Keratinocyte (primary cell): ENCODE measurements at regions not wholly inside any gene's neighbourhood (a gene's known extent, or its start where the extent isn't known, plus 50 kb on each side); places are given as distances from the start of the nearest gene placed in this dataset.

ENCODE experiments used
- DNase-seq: peaks from one replicate; pipeline ENCODE4 v3.0.0-alpha.2; 2011; ENCODE audit warnings: low read depth, missing footprints, low spot score
- FAIRE-seq: peaks from 2 replicates; lab custom pipeline; 2011; peaks lifted over from hg19 to GRCh38; lab: Jason Lieb, UNC
- H2AFZ ChIP-seq: 2 replicates; pipeline ENCODE4 v1.6.0; 2012; ENCODE audit warnings: low read length, control low read depth, inconsistent platforms; ENCODE audit not compliant: control insufficient read depth
- H3K27ac ChIP-seq: 2 replicates; pipeline ENCODE4 v1.5.1; 2011; ENCODE audit warnings: low read length; ENCODE audit not compliant: control insufficient read depth, insufficient read depth
- H3K27me3 ChIP-seq: 3 replicates; pipeline ENCODE4 v1.6.0; 2011; ENCODE audit warnings: low read length; ENCODE audit not compliant: control insufficient read depth, insufficient read depth; ENCODE audit errors: extremely low read depth
- H3K36me3 ChIP-seq, 2 experiments: 2 replicates in 1 of 2; 3 replicates in 1 of 2; pipeline ENCODE4 v1.5.1; 2011; ENCODE audit warnings: low read length in 2 of 2, mild to moderate bottlenecking in 1 of 2; ENCODE audit not compliant: control insufficient read depth in 2 of 2, insufficient read depth in 2 of 2; ENCODE audit errors: extremely low read depth in 1 of 2
- H3K4me1 ChIP-seq: 3 replicates; pipeline ENCODE4 v1.5.1; 2011; ENCODE audit warnings: low read length; ENCODE audit not compliant: control insufficient read depth, insufficient read depth; ENCODE audit errors: extremely low read depth
- H3K4me2 ChIP-seq: 3 replicates; pipeline ENCODE4 v1.6.0; 2011; ENCODE audit warnings: low read depth, low read length; ENCODE audit not compliant: control insufficient read depth, insufficient read depth; ENCODE audit errors: extremely low read depth
- H3K4me3 ChIP-seq, 3 experiments: fragments of 200-600 bp in 1 of 3; sonication (generic) in 1 of 3; 2 replicates in 2 of 3; 3 replicates in 1 of 3; pipeline ENCODE4 v1.5.1; 2011 to 2016; ENCODE audit warnings: low read length in 3 of 3, mild to moderate bottlenecking in 3 of 3, control low read depth in 2 of 3, inconsistent platforms in 1 of 3, low read depth in 1 of 3, mixed read lengths in 1 of 3, mixed run types in 1 of 3, moderate library complexity in 1 of 3; ENCODE audit not compliant: control insufficient read depth in 2 of 3, insufficient read depth in 2 of 3; ENCODE audit errors: extremely low read depth in 1 of 3
- H3K79me2 ChIP-seq: 2 replicates; pipeline ENCODE4 v1.6.0; 2012; ENCODE audit warnings: low read length; ENCODE audit not compliant: control insufficient read depth, insufficient read depth
- H3K9ac ChIP-seq: 3 replicates; pipeline ENCODE4 v1.6.0; 2011; ENCODE audit warnings: low read length; ENCODE audit not compliant: control insufficient read depth, insufficient read depth; ENCODE audit errors: extremely low read depth
- H3K9me1 ChIP-seq: 3 replicates; pipeline ENCODE4 v1.6.0; 2011; ENCODE audit warnings: low read length; ENCODE audit not compliant: control insufficient read depth, insufficient read depth; ENCODE audit errors: extremely low read depth
- H3K9me3 ChIP-seq: 2 replicates; pipeline ENCODE4 v1.5.1; 2012; ENCODE audit warnings: low read depth, low read length; ENCODE audit not compliant: control insufficient read depth
- H4K20me1 ChIP-seq: 3 replicates; pipeline ENCODE4 v1.6.0; 2011; ENCODE audit warnings: low read length; ENCODE audit not compliant: control insufficient read depth, insufficient read depth; ENCODE audit errors: extremely low read depth
- CTCF ChIP-seq, 3 experiments: IDR thresholded peaks in 1 of 3; conservative IDR thresholded peaks in 1 of 3; optimal IDR thresholded peaks in 1 of 3; 2 replicates in 2 of 3; 3 replicates in 1 of 3; pipeline versions ENCODE3 to v1.5.1; 2011; ENCODE audit warnings: low read length in 3 of 3, mild to moderate bottlenecking in 3 of 3, moderate library complexity in 2 of 3, control low read depth in 1 of 3, inconsistent platforms in 1 of 3; ENCODE audit not compliant: insufficient read depth in 2 of 3; ENCODE audit errors: extremely low read depth in 1 of 3
- EZH2 ChIP-seq: IDR thresholded peaks from one replicate; pipeline ENCODE4 v1.6.1; 2012; ENCODE audit warnings: inconsistent platforms, mild to moderate bottlenecking, low read length, moderate library complexity
- dilution Hi-C: fragments of 300-500 bp; cut with MboI; formaldehyde crosslinking; loops from one replicate; pipeline ENCODE4 v1.7.0; 2020; ENCODE audit warnings: low sequenced_read_pairs; ENCODE audit not compliant: extremely low pct_ligation_motif_present

DNA sequence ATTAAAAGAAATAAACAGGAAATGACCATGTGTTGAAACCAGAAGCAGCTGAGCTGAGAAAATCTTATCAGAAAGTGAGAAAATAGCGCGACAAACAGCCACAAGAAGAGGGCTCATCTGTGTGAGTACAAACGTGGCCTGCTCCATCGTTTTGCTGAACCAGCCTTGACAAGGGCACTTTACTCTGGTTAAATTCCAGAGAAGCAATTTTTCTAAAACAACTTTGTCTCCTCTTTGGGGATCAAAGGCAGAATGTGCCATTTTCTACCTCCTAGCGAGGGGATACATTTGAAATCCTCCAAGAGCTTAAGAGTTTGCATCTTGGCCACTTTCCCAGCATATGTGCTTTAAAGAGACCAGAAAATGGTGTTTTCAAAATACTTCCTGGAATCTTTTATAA is 51.3 kb upstream of the VIPR2 start:
- H3K4me2 ChIP-seq = no peak overlapping the region
- H3K27me3 ChIP-seq = no peaks in the 10 kb centered on the region
- no peak for TF ChIP-seq EZH2
- TF ChIP-seq CTCF (optimal IDR thresholded peaks at IDR 0.05 in 1 of 3, IDR thresholded peaks at IDR 0.05 in 1 of 3, conservative IDR thresholded peaks at IDR 0.05 in 1 of 3; ENCODE audit: extremely low read depth in 1 of 3, insufficient read depth in 2 of 3, low read length in 3 of 3) = no peak
- dilution Hi-C loops = no loop called here
- H3K79me2 ChIP-seq = no peaks in the 10 kb centered on the region
- no peaks in the 10 kb centered on the region for H3K9me1 ChIP-seq
- H3K4me3 ChIP-seq = no peak overlapping the region
- H4K20me1 ChIP-seq = no peaks in the 10 kb centered on the region
- H3K9me3 ChIP-seq = peaks cover 5% of the 10 kb centered on the region
- H3K27ac ChIP-seq = no peak overlapping the region
- no peak overlapping the region for H2AFZ ChIP-seq
- H3K9ac ChIP-seq = no peak overlapping the region
- DNase-seq (no peak), FAIRE-seq (no peak)
- no peaks in the 10 kb centered on the region for H3K4me1 ChIP-seq
- no peaks in the 10 kb centered on the region for H3K36me3 ChIP-seq
